H9 (cell line): ENCODE measurements at regions not wholly inside any gene's neighbourhood (a gene's known extent, or its start where the extent isn't known, plus 50 kb on each side); places are given as distances from the start of the nearest gene placed in this dataset.

Experiments
- DNase-seq: peaks from one replicate; pipeline ENCODE4 v3.0.0-alpha.2; 2017
- H2AFZ ChIP-seq: one replicate; pipeline ENCODE4 v1.6.1; 2013; ENCODE audit warnings: mild to moderate bottlenecking, low read length, control low read depth, moderate library complexity
- H2AK5ac ChIP-seq: 2 replicates; pipeline ENCODE4 v1.6.1; 2013; ENCODE audit warnings: low read length, control low read depth, mixed read lengths; ENCODE audit not compliant: insufficient read length
- H2BK120ac ChIP-seq: one replicate; pipeline ENCODE4 v1.6.1; 2013; ENCODE audit warnings: low read depth, mild to moderate bottlenecking, low read length, control low read depth, inconsistent platforms; ENCODE audit not compliant: poor library complexity, severe bottlenecking
- H2BK12ac ChIP-seq: 2 replicates; pipeline ENCODE4 v1.6.1; 2013; ENCODE audit warnings: low read length, control low read depth, mixed read lengths, low read depth; ENCODE audit not compliant: insufficient read length
- H2BK15ac ChIP-seq: 2 replicates; pipeline ENCODE4 v1.6.1; 2013; ENCODE audit warnings: low read depth, low read length, control low read depth
- H2BK20ac ChIP-seq: one replicate; pipeline ENCODE4 v1.6.1; 2013; ENCODE audit warnings: low read depth, mild to moderate bottlenecking, low read length, control low read depth, inconsistent platforms; ENCODE audit not compliant: poor library complexity, severe bottlenecking
- H2BK5ac ChIP-seq: 2 replicates; pipeline ENCODE4 v1.6.1; 2013; ENCODE audit warnings: low read length, control low read depth, mixed read lengths; ENCODE audit not compliant: insufficient read length
- H3K14ac ChIP-seq: 2 replicates; pipeline ENCODE4 v1.6.1; 2013; ENCODE audit warnings: low read length, control low read depth; ENCODE audit not compliant: insufficient read depth
- H3K18ac ChIP-seq: 2 replicates; pipeline ENCODE4 v1.6.1; 2013; ENCODE audit warnings: low read depth, mild to moderate bottlenecking, mixed read lengths, low read length, control low read depth; ENCODE audit not compliant: insufficient read length
- H3K23ac ChIP-seq: 2 replicates; pipeline ENCODE4 v1.6.1; 2013; ENCODE audit warnings: low read length, control low read depth, mixed read lengths, low read depth; ENCODE audit not compliant: insufficient read length
- H3K23me2 ChIP-seq: 2 replicates; pipeline ENCODE4 v1.6.1; 2013; ENCODE audit warnings: low read depth, mild to moderate bottlenecking, mixed read lengths, low read length, control low read depth; ENCODE audit not compliant: insufficient read length, poor library complexity, severe bottlenecking
- H3K27ac ChIP-seq: 2 replicates; pipeline ENCODE4 v1.5.1; 2013; ENCODE audit warnings: low read length, control low read depth, mixed read lengths, low read depth; ENCODE audit not compliant: insufficient read length
- H3K27me3 ChIP-seq: 2 replicates; pipeline ENCODE4 v1.6.1; 2013; ENCODE audit warnings: low read length, control low read depth, inconsistent platforms; ENCODE audit not compliant: insufficient read depth
- H3K4ac ChIP-seq: 2 replicates; pipeline ENCODE4 v1.6.1; 2013; ENCODE audit warnings: low read depth, mild to moderate bottlenecking, control low read depth, inconsistent platforms, low read length, moderate library complexity
- H3K4me1 ChIP-seq: 2 replicates; pipeline ENCODE4 v1.6.1; 2013; ENCODE audit warnings: low read length, control low read depth, inconsistent platforms; ENCODE audit not compliant: insufficient read depth
- H3K4me2 ChIP-seq: 2 replicates; pipeline ENCODE4 v1.6.1; 2013; ENCODE audit warnings: low read length, control low read depth, mixed read lengths; ENCODE audit not compliant: insufficient read length, insufficient read depth
- H3K56ac ChIP-seq: 2 replicates; pipeline ENCODE4 v1.6.1; 2013; ENCODE audit warnings: low read depth, mild to moderate bottlenecking, mixed read lengths, low read length, control low read depth; ENCODE audit not compliant: insufficient read length
- H3K79me1 ChIP-seq: 2 replicates; pipeline ENCODE4 v1.6.1; 2013; ENCODE audit warnings: low read depth, mild to moderate bottlenecking, moderate library complexity, low read length, control low read depth, inconsistent platforms; ENCODE audit not compliant: insufficient read depth, poor library complexity, severe bottlenecking
- H3K79me2 ChIP-seq: 2 replicates; pipeline ENCODE4 v1.6.1; 2013; ENCODE audit warnings: low read length, control low read depth, inconsistent platforms; ENCODE audit not compliant: insufficient read depth
- H3K9ac ChIP-seq: 2 replicates; pipeline ENCODE4 v1.6.1; 2013; ENCODE audit warnings: low read length, control low read depth, mixed read lengths; ENCODE audit not compliant: insufficient read length; ENCODE audit errors: extremely low read depth
- H3K9me3 ChIP-seq: one replicate; pipeline ENCODE4 v1.6.1; 2013; ENCODE audit warnings: low read depth, low read length, inconsistent platforms; ENCODE audit not compliant: control insufficient read depth
- H3T11ph ChIP-seq: one replicate; pipeline ENCODE4 v1.6.1; 2013; ENCODE audit warnings: mild to moderate bottlenecking, low read length, control low read depth, inconsistent platforms
- H4K20me1 ChIP-seq: one replicate; pipeline ENCODE4 v1.6.1; 2013; ENCODE audit not compliant: control insufficient read depth, insufficient read length, insufficient read depth
- H4K5ac ChIP-seq: 2 replicates; pipeline ENCODE4 v1.6.1; 2013; ENCODE audit warnings: low read depth, mild to moderate bottlenecking, mixed read lengths, low read length, control low read depth; ENCODE audit not compliant: insufficient read length
- H4K8ac ChIP-seq: replicated peaks from 2 replicates; pipeline ENCODE4 v1.6.1; 2013; ENCODE audit warnings: low read length, control low read depth, mixed read lengths, low read depth; ENCODE audit not compliant: insufficient read length
- H4K91ac ChIP-seq: 2 replicates; pipeline ENCODE4 v1.6.1; 2013; ENCODE audit warnings: low read depth, mild to moderate bottlenecking, moderate library complexity, mixed read lengths, low read length, control low read depth; ENCODE audit not compliant: insufficient read length
- H3K27ac Mint-ChIP-seq, 3 experiments: 2 replicates in 2 of 3; 3 replicates in 1 of 3; pipeline ENCODE4 v1.8.0; 2020 to 2021; ENCODE audit warnings: mixed read lengths in 3 of 3, mild to moderate bottlenecking in 1 of 3, moderate library complexity in 1 of 3
- H3K27me3 Mint-ChIP-seq: 2 replicates; pipeline ENCODE4 v1.8.0; 2021; ENCODE audit warnings: low read depth, mild to moderate bottlenecking, moderate library complexity, mixed read lengths
- H3K36me3 Mint-ChIP-seq, 3 experiments: 2 replicates in 2 of 3; 3 replicates in 1 of 3; pipeline ENCODE4 v1.8.0; 2020 to 2021; ENCODE audit warnings: low read depth in 3 of 3, mixed read lengths in 3 of 3; ENCODE audit not compliant: insufficient read depth in 1 of 3
- H3K4me1 Mint-ChIP-seq, 2 experiments: 2 replicates each; pipeline ENCODE4 v1.8.0; 2020; ENCODE audit warnings: mixed read lengths in 2 of 2
- H3K4me3 Mint-ChIP-seq, 2 experiments: 2 replicates in 1 of 2; 3 replicates in 1 of 2; pipeline ENCODE4 v1.8.0; 2020 to 2021; ENCODE audit warnings: mild to moderate bottlenecking in 2 of 2, mixed read lengths in 2 of 2, moderate library complexity in 1 of 2
- H3K9me3 Mint-ChIP-seq, 2 experiments: 2 replicates in 1 of 2; 3 replicates in 1 of 2; pipeline ENCODE4 v1.8.0; 2020; ENCODE audit warnings: mild to moderate bottlenecking in 2 of 2, mixed read lengths in 2 of 2, moderate library complexity in 1 of 2
- CTCF ChIP-seq: fragments of 200-600 bp; sonication (generic); conservative IDR thresholded peaks from 3 replicates; pipeline ENCODE4 v1.8.0; 2021; ENCODE audit warnings: antibody characterized with exemption, mild to moderate bottlenecking
- WGBS: extraction: QIAGEN DNeasy Blood & Tissue Kit; methylation state at CpG from one replicate; pipeline ENCODE4 v1.1.7; 2013; ENCODE audit warnings: missing lambda C conversion rate, low lambda C conversion rate, mixed read lengths; ENCODE audit not compliant: insufficient read length; ENCODE audit errors: extremely low coverage; 5-methylcytosine and 5-hydroxymethylcytosine counted together

DNA sequence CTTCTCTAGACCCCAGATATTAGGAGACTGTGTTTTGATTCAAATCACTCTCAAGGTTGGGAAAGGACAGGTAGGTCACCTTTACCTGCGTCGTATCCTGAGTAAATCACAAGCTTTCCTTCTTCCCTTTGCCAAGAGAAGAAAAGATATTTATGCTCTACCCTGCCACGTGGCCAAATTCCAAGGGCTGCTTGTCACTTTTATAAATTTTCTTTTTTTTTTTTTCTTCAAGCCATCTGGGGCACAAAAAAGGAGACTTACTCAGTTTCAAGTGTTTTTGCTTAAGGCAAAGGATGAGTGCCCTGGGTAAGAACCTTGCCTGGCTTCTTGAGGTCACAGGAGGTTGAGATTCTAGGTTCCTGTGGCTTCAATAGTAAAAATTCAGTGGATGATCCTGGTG lies 285.1 kb downstream of the TMEM114 start:
- H2BK120ac ChIP-seq, result no peak overlapping the region
- no peak overlapping the region for H3K4me3 Mint-ChIP-seq
- no peak overlapping the region for H2BK15ac ChIP-seq
- no peak overlapping the region for H3K4ac ChIP-seq
- H3K4me1 ChIP-seq, result no peaks in the 10 kb centered on the region
- no peaks in the 10 kb centered on the region for H3K79me2 ChIP-seq
- H3K27me3 Mint-ChIP-seq, result peaks cover 1% of the 10 kb centered on the region; the same call in 1 of the 2 replicates
- H3K9ac ChIP-seq, result no peak overlapping the region
- no peak overlapping the region for H3K27ac ChIP-seq
- no peak overlapping the region for H4K91ac ChIP-seq
- no peak overlapping the region for H3T11ph ChIP-seq
- no peaks in the 10 kb centered on the region for H3K9me3 ChIP-seq
- H4K5ac ChIP-seq, result no peak overlapping the region
- H2AFZ ChIP-seq, result no peak overlapping the region
- H3K18ac ChIP-seq, result no peak overlapping the region
- H2BK5ac ChIP-seq, result no peak overlapping the region
- no CpG with 5 or more reads among the region's 3 CpGs for WGBS
- H3K9me3 Mint-ChIP-seq, result peaks cover 4 to 5% of the 10 kb centered on the region in 2 experiments; a peak in 3 of 5 replicates
- no peak for TF ChIP-seq CTCF
- no peak overlapping the region for H3K4me2 ChIP-seq
- no peaks in the 10 kb centered on the region for H3K79me1 ChIP-seq
- H3K56ac ChIP-seq, result no peak overlapping the region
- no peaks in the 10 kb centered on the region; a peak in 1 of 7 replicates for H3K36me3 Mint-ChIP-seq
- no peaks in the 10 kb centered on the region for H3K23me2 ChIP-seq
- no peak overlapping the region for H2BK12ac ChIP-seq
- no peaks in the 10 kb centered on the region for H3K27me3 ChIP-seq
- H3K14ac ChIP-seq, result no peak overlapping the region
- H4K20me1 ChIP-seq, result no peaks in the 10 kb centered on the region
- H3K23ac ChIP-seq, result no peak overlapping the region
- no peak overlapping the region for H3K27ac Mint-ChIP-seq
- H3K4me1 Mint-ChIP-seq, result no peaks in the 10 kb centered on the region
- no peak overlapping the region for H2BK20ac ChIP-seq
- DNase-seq, result no peak
- no peak overlapping the region for H2AK5ac ChIP-seq
- H4K8ac ChIP-seq, result no peak overlapping the region
